IMR-90 (cell line): ENCODE measurements at regions not wholly inside any gene's neighbourhood (a gene's known extent, or its start where the extent isn't known, plus 50 kb on each side); places are given as distances from the start of the nearest gene placed in this dataset.

Experiments used
- BHLHE40 ChIP-seq: fragments of 150-350 bp; IDR thresholded peaks from 2 replicates; pipeline ENCODE4 v1.6.1; 2016; ENCODE audit warnings: mild to moderate bottlenecking, low read depth, low read length
- CEBPB ChIP-seq: IDR thresholded peaks from 2 replicates; pipeline ENCODE4 v1.6.1; 2012; ENCODE audit warnings: low read depth, low read length, improper control_type of control experiment
- CTCF ChIP-seq: conservative IDR thresholded peaks from 2 replicates; pipeline ENCODE4 v1.5.1; 2012; ENCODE audit warnings: mild to moderate bottlenecking, low read depth, low read length, improper control_type of control experiment
- ELK1 ChIP-seq: fragments of 150-350 bp; IDR thresholded peaks from 2 replicates; pipeline ENCODE4 v1.6.1; 2016; ENCODE audit warnings: low read depth, mild to moderate bottlenecking, low read length, moderate library complexity, borderline replicate concordance
- FOS ChIP-seq: fragments of 150-350 bp; IDR thresholded peaks from 2 replicates; pipeline ENCODE4 v1.6.1; 2016; ENCODE audit warnings: low read depth, low read length
- MAFK ChIP-seq: IDR thresholded peaks from 2 replicates; pipeline ENCODE4 v1.6.1; 2012; ENCODE audit warnings: low read depth, low read length, improper control_type of control experiment
- MAZ ChIP-seq: IDR thresholded peaks from 2 replicates; pipeline ENCODE4 v1.6.1; 2012; ENCODE audit warnings: low read depth, mild to moderate bottlenecking, low read length, improper control_type of control experiment, moderate library complexity, borderline replicate concordance
- MXI1 ChIP-seq: IDR thresholded peaks from 2 replicates; pipeline ENCODE4 v1.6.1; 2012; ENCODE audit warnings: low read depth, mild to moderate bottlenecking, low read length, moderate library complexity, borderline replicate concordance
- POLR2A ChIP-seq: IDR thresholded peaks from 2 replicates; pipeline ENCODE4 v1.6.1; 2012; ENCODE audit warnings: mild to moderate bottlenecking, low read depth, low read length
- RAD21 ChIP-seq: IDR thresholded peaks from 2 replicates; pipeline ENCODE4 v1.6.1; 2012; ENCODE audit warnings: low read length, improper control_type of control experiment
- RCOR1 ChIP-seq: IDR thresholded peaks from 2 replicates; pipeline ENCODE4 v1.6.1; 2012; ENCODE audit warnings: mild to moderate bottlenecking, low read length, improper control_type of control experiment; ENCODE audit not compliant: insufficient replicate concordance
- RFX5 ChIP-seq: IDR thresholded peaks from 2 replicates; pipeline ENCODE4 v1.8.0; 2012; ENCODE audit warnings: low read depth, mild to moderate bottlenecking, low read length, moderate library complexity
- USF2 ChIP-seq: fragments of 150-350 bp; IDR thresholded peaks from 2 replicates; pipeline ENCODE4 v1.6.1; 2017; ENCODE audit warnings: mild to moderate bottlenecking, antibody characterized with exemption, low read length, low read depth

- TF ChIP-seq CTCF (no peak), POLR2A (no peak), MAFK (no peak), MAZ (no peak), CEBPB (no peak), MXI1 (no peak), RFX5 (no peak), RAD21 (no peak), ELK1 (no peak), RCOR1 (no peak), FOS (no peak), USF2 (no peak), BHLHE40 (no peak)
These were observed 180.7 kb upstream of the SFRP2 start for GRCh38 chr4:153969542-153969941.
